CD14-positive monocyte (primary cell): ENCODE measurements at regions not wholly inside any gene's neighbourhood (a gene's known extent, or its start where the extent isn't known, plus 50 kb on each side); places are given as distances from the start of the nearest gene placed in this dataset.

Experiments used
- DNase-seq, 3 donors: peaks; one replicate each; pipeline ENCODE4 v3.0.0-alpha.2; 2011 to 2022
- H2AFZ ChIP-seq: 2 replicates; pipeline ENCODE4 v1.6.0; 2012; ENCODE audit warnings: mild to moderate bottlenecking, low read depth, low read length, inconsistent platforms; ENCODE audit not compliant: insufficient read depth, poor library complexity, severe bottlenecking
- H3K27ac ChIP-seq, 2 donors: 1 replicate in 1 of 2; 2 replicates in 1 of 2; pipeline ENCODE4 v1.5.1; 2012 to 2013; ENCODE audit warnings: low read length in 2 of 2, control low read depth in 1 of 2, inconsistent platforms in 1 of 2, low read depth in 1 of 2, mild to moderate bottlenecking in 1 of 2
- H3K27me3 ChIP-seq, 2 donors: one replicate each; pipeline versions ENCODE4 v1.6.0 to v1.6.1; 2011 to 2013; ENCODE audit warnings: low read length in 2 of 2; ENCODE audit not compliant: control insufficient read depth in 2 of 2, insufficient read depth in 2 of 2
- H3K36me3 ChIP-seq, 2 donors: replicated peaks in 1 of 2; 1 replicate in 1 of 2; 2 replicates in 1 of 2; pipeline versions ENCODE4 v1.5.1 to v1.6.1; 2012 to 2013; ENCODE audit warnings: low read length in 2 of 2, control low read depth in 1 of 2, inconsistent platforms in 1 of 2, mild to moderate bottlenecking in 1 of 2; ENCODE audit not compliant: insufficient read depth in 2 of 2, control insufficient read depth in 1 of 2
- H3K4me1 ChIP-seq, 2 donors: 1 replicate in 1 of 2; 2 replicates in 1 of 2; pipeline versions ENCODE4 v1.5.1 to v1.6.1; 2012 to 2013; ENCODE audit warnings: low read length in 2 of 2, control low read depth in 1 of 2, inconsistent platforms in 1 of 2, mild to moderate bottlenecking in 1 of 2, moderate library complexity in 1 of 2; ENCODE audit not compliant: insufficient read depth in 2 of 2, control insufficient read depth in 1 of 2
- H3K4me2 ChIP-seq: replicated peaks from 2 replicates; pipeline ENCODE3; 2012; ENCODE audit warnings: low read length, moderate library complexity, mild to moderate bottlenecking; ENCODE audit not compliant: poor library complexity, severe bottlenecking; ENCODE audit errors: extremely low read depth
- H3K4me3 ChIP-seq, 3 experiments: fragments of 200-600 bp in 1 of 3; sonication (generic) in 1 of 3; replicated peaks in 1 of 3; 1 replicate in 2 of 3; 2 replicates in 1 of 3; pipeline ENCODE4 v1.5.1; 2011 to 2013; ENCODE audit warnings: low read length in 3 of 3, mild to moderate bottlenecking in 3 of 3, control low read depth in 2 of 3, low read depth in 2 of 3, inconsistent platforms in 1 of 3, moderate library complexity in 1 of 3
- H3K79me2 ChIP-seq: 2 replicates; pipeline ENCODE4 v1.6.0; 2012; ENCODE audit warnings: mild to moderate bottlenecking, control low read depth, inconsistent platforms, low read length, moderate library complexity; ENCODE audit not compliant: insufficient read depth
- H3K9ac ChIP-seq: 2 replicates; pipeline ENCODE4 v1.6.0; 2017; ENCODE audit warnings: low read length, mild to moderate bottlenecking; ENCODE audit not compliant: insufficient read depth, poor library complexity, severe bottlenecking
- H3K9me3 ChIP-seq, 2 donors: replicated peaks in 1 of 2; 1 replicate in 1 of 2; 2 replicates in 1 of 2; pipeline versions ENCODE4 v1.5.1 to v1.6.1; 2012 to 2013; ENCODE audit warnings: low read length in 2 of 2, control low read depth in 1 of 2; ENCODE audit not compliant: control insufficient read depth in 1 of 2, insufficient read depth in 1 of 2
- H4K20me1 ChIP-seq: 2 replicates; pipeline ENCODE4 v1.6.0; 2012; ENCODE audit warnings: mild to moderate bottlenecking, low read length, control low read depth, moderate library complexity; ENCODE audit not compliant: insufficient read depth
- H3K27ac Mint-ChIP-seq, 7 donors: one replicate each; pipeline ENCODE4 v1.8.0; 2020; ENCODE audit warnings: mild to moderate bottlenecking in 7 of 7, mixed read lengths in 7 of 7, moderate library complexity in 6 of 7, inconsistent platforms in 2 of 7
- H3K27me3 Mint-ChIP-seq, 3 donors: one replicate each; pipeline ENCODE4 v1.8.0; 2021 to 2022; ENCODE audit warnings: low read depth in 3 of 3, mild to moderate bottlenecking in 3 of 3, mixed read lengths in 3 of 3, moderate library complexity in 3 of 3, inconsistent platforms in 1 of 3
- H3K36me3 Mint-ChIP-seq, 2 donors: one replicate each; pipeline ENCODE4 v1.8.0; 2020; ENCODE audit warnings: mixed read lengths in 2 of 2, inconsistent platforms in 1 of 2, mild to moderate bottlenecking in 1 of 2
- H3K4me1 Mint-ChIP-seq: one replicate; pipeline ENCODE4 v1.8.0; 2020; ENCODE audit warnings: mild to moderate bottlenecking, mixed read lengths
- H3K4me3 Mint-ChIP-seq, 2 donors: one replicate each; pipeline ENCODE4 v1.8.0; 2020; ENCODE audit warnings: mild to moderate bottlenecking in 2 of 2, mixed read lengths in 2 of 2, moderate library complexity in 1 of 2
- H3K9me3 Mint-ChIP-seq, 7 donors: one replicate each; pipeline ENCODE4 v1.8.0; 2020 to 2022; ENCODE audit warnings: mixed read lengths in 7 of 7, mild to moderate bottlenecking in 6 of 7, moderate library complexity in 6 of 7, inconsistent platforms in 2 of 7
- WGBS: methylation state at CpG from one replicate; pipeline ENCODE4 v1.1.5; 2013; ENCODE audit warnings: missing lambda C conversion rate; ENCODE audit not compliant: insufficient coverage; 5-methylcytosine and 5-hydroxymethylcytosine counted together
- intact Hi-C, 2 donors: fragments of 100-400 bp; cut with micrococcal nuclease; formaldehyde crosslinking; loops; one replicate each; pipeline versions ENCODE4 v1.15.0 to v1.15.1; 2023
- TF ChIP-seq, protein P1 (sequence below): fragments of 200-600 bp; IDR thresholded peaks from one replicate; pipeline ENCODE4 v1.8.0; 2022; ENCODE audit warnings: antibody characterized with exemption, mild to moderate bottlenecking

DNA sequence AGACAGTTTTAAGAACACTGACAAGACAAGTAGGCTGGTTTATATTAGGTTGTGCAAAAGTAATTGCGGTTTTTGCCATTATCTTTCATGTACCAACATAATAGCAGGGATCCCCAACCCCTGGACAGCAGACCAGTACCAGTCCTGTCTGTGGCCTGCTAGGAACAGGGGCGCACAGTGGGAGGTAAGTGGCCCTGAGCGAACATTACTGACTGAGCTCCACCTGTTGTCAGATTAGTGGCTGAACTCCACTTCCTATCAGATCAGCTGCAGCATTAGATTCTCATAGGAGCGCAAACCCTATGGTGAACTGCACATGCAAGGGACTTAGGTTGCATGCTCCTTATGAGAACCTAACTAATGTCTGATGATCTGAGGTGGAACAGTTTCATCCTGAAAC is 921.9 kb downstream of the CCDC85A start:
- Histone ChIP-seq H2AFZ (no peak overlapping the region), H4K20me1 (no peaks in the 10 kb centered on the region), H3K4me3 (no peak overlapping the region), H3K9ac (no peak overlapping the region), H3K4me2 (no peak overlapping the region), H3K79me2 (no peaks in the 10 kb centered on the region), H3K27me3 (no peaks in the 10 kb centered on the region), H3K27ac (no peak overlapping the region), H3K36me3 (no peaks in the 10 kb centered on the region), H3K4me1 (no peaks in the 10 kb centered on the region), H3K9me3 (peaks cover 5 to 11% of the 10 kb centered on the region in 2 donors)
- Mint-ChIP-seq H3K36me3 (no peaks in the 10 kb centered on the region), H3K4me3 (no peak overlapping the region), H3K27ac (no peak overlapping the region), H3K4me1 (no peaks in the 10 kb centered on the region), H3K27me3 (no peaks in the 10 kb centered on the region), H3K9me3 (peaks cover 0 to 8% (median 5%) of the 10 kb centered on the region in 7 donors)
- DNase-seq = no peak
- intact Hi-C loops = no loop called here
- TF ChIP-seq, protein P1, sequence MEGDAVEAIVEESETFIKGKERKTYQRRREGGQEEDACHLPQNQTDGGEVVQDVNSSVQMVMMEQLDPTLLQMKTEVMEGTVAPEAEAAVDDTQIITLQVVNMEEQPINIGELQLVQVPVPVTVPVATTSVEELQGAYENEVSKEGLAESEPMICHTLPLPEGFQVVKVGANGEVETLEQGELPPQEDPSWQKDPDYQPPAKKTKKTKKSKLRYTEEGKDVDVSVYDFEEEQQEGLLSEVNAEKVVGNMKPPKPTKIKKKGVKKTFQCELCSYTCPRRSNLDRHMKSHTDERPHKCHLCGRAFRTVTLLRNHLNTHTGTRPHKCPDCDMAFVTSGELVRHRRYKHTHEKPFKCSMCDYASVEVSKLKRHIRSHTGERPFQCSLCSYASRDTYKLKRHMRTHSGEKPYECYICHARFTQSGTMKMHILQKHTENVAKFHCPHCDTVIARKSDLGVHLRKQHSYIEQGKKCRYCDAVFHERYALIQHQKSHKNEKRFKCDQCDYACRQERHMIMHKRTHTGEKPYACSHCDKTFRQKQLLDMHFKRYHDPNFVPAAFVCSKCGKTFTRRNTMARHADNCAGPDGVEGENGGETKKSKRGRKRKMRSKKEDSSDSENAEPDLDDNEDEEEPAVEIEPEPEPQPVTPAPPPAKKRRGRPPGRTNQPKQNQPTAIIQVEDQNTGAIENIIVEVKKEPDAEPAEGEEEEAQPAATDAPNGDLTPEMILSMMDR = no peak
- 87% methylated on average over 3 of the region's 4 CpGs for WGBS

DNA sequence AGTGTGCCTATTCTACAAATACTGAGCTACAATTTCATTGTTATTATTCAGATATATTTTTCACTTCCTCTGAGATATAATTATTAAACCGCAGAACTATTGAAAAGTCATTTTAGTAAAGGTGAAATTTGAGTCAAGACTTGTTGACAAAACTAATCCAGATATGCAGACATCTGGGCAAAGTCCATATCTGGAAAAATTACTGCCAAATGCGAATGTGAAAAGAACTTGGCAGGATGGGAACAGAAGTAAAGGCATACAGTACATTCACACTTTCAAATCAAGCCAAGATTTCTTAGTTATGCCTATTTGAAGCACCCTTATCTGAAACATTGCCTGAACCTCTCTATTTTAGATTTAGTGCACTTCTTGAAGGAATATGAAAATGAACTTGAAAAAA is 923.6 kb downstream of the CCDC85A start:
- H3K9me3 Mint-ChIP-seq = peaks cover 0 to 9% (median 5%) of the 10 kb centered on the region in 7 donors
- no peak overlapping the region for H3K27ac Mint-ChIP-seq
- no peaks in the 10 kb centered on the region for H3K4me1 Mint-ChIP-seq
- H3K4me2 ChIP-seq = no peak overlapping the region
- intact Hi-C loops = no loop called here
- no peaks in the 10 kb centered on the region for H3K36me3 Mint-ChIP-seq
- DNase-seq = no peak
- no peaks in the 10 kb centered on the region for H3K79me2 ChIP-seq
- no peak overlapping the region for H3K9ac ChIP-seq
- H3K27me3 ChIP-seq = no peaks in the 10 kb centered on the region
- WGBS = no CpG with 5 or more reads among the region's 2 CpGs
- no peak overlapping the region for H2AFZ ChIP-seq
- H3K4me3 ChIP-seq = no peak overlapping the region
- TF ChIP-seq, protein P1 = no peak
- no peak overlapping the region for H3K4me3 Mint-ChIP-seq
- no peaks in the 10 kb centered on the region for H4K20me1 ChIP-seq
- H3K4me1 ChIP-seq = no peaks in the 10 kb centered on the region
- no peak overlapping the region for H3K27ac ChIP-seq
- H3K27me3 Mint-ChIP-seq = no peaks in the 10 kb centered on the region
- H3K36me3 ChIP-seq = no peaks in the 10 kb centered on the region
- H3K9me3 ChIP-seq = peaks cover 5 to 11% of the 10 kb centered on the region in 2 donors
